Nephron (organoid): ENCODE measurements at regions not wholly inside any gene's neighbourhood (a gene's known extent, or its start where the extent isn't known, plus 50 kb on each side); places are given as distances from the start of the nearest gene placed in this dataset.

Source experiments
- H3K27ac Mint-ChIP-seq, 3 experiments: 2 replicates each; pipeline ENCODE4 v1.8.0; 2020; ENCODE audit warnings: mixed read lengths in 3 of 3, mild to moderate bottlenecking in 2 of 3, moderate library complexity in 1 of 3
- H3K27me3 Mint-ChIP-seq: 2 replicates; pipeline ENCODE4 v1.8.0; 2021; ENCODE audit warnings: low read depth, mild to moderate bottlenecking, moderate library complexity, mixed read lengths
- H3K36me3 Mint-ChIP-seq: 2 replicates; pipeline ENCODE4 v1.8.0; 2020; ENCODE audit warnings: low read depth, mixed read lengths
- H3K4me1 Mint-ChIP-seq: 2 replicates; pipeline ENCODE4 v1.8.0; 2020; ENCODE audit warnings: mixed read lengths
- H3K4me3 Mint-ChIP-seq, 3 experiments: 2 replicates each; pipeline ENCODE4 v1.8.0; 2020; ENCODE audit warnings: mild to moderate bottlenecking in 3 of 3, mixed read lengths in 3 of 3, moderate library complexity in 2 of 3
- H3K9me3 Mint-ChIP-seq: 2 replicates; pipeline ENCODE4 v1.8.0; 2020; ENCODE audit warnings: mixed read lengths
- TF ChIP-seq, protein P1 (sequence below), 3 experiments: fragments of 200-600 bp; sonication (generic); IDR thresholded peaks; one replicate each; pipeline ENCODE4 v1.5.0; 2021; ENCODE audit warnings: antibody characterized with exemption in 3 of 3; ENCODE audit not compliant: unreplicated experiment in 3 of 3

DNA sequence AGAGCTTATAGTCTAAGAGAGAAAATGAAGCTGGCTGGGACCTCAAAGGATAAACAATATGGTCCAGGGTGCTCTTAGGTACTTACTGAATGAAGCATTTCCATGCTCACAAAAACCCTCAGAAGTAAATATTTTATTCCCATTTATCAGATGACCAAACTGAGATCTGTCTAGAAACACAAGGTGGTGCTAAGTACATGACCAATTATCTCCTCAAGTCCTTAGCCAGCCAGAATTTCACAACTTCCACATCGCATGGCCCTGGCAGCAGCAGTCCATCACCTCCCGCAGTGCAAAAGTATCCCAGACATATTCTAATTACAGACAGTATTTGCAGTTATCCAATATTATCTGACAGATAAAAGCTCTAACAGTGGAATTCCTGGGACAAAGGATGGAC is 321.7 kb upstream of the PROX1 start:
- Mint-ChIP-seq H3K36me3 (no peaks in the 10 kb centered on the region), H3K4me3 (no peak overlapping the region), H3K9me3 (no peaks in the 10 kb centered on the region), H3K27ac (no peak overlapping the region), H3K27me3 (peaks cover 3% of the 10 kb centered on the region), H3K4me1 (no peaks in the 10 kb centered on the region)
- TF ChIP-seq, protein P1, sequence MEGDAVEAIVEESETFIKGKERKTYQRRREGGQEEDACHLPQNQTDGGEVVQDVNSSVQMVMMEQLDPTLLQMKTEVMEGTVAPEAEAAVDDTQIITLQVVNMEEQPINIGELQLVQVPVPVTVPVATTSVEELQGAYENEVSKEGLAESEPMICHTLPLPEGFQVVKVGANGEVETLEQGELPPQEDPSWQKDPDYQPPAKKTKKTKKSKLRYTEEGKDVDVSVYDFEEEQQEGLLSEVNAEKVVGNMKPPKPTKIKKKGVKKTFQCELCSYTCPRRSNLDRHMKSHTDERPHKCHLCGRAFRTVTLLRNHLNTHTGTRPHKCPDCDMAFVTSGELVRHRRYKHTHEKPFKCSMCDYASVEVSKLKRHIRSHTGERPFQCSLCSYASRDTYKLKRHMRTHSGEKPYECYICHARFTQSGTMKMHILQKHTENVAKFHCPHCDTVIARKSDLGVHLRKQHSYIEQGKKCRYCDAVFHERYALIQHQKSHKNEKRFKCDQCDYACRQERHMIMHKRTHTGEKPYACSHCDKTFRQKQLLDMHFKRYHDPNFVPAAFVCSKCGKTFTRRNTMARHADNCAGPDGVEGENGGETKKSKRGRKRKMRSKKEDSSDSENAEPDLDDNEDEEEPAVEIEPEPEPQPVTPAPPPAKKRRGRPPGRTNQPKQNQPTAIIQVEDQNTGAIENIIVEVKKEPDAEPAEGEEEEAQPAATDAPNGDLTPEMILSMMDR (IDR thresholded peaks at IDR 0.05; ENCODE audit: unreplicated experiment in 3 of 3) = no peak

DNA sequence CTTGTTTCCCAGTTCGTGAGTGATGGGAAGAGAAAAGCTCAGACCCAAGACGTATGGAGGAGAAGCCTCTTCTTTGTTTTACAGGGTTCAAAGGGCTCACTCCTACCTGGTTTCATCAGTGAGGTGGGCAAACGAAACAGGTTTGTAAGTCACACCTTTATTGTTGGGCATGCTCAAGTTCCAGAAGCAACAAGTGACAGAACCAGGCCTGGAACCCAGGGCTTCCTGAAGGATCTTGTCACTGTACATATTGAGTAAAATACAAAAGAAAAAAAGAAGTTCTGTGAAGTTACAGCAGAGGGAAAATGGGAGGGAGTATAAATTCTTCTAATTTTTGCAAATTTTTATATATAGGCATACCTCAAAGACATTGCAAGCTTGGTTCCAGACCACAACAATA is 320.9 kb upstream of the PROX1 start:
- Mint-ChIP-seq H3K36me3 (no peaks in the 10 kb centered on the region), H3K4me1 (no peaks in the 10 kb centered on the region), H3K4me3 (no peak overlapping the region), H3K27me3 (peaks cover 3% of the 10 kb centered on the region), H3K9me3 (no peaks in the 10 kb centered on the region), H3K27ac (no peak overlapping the region)
- TF ChIP-seq, protein P1 (IDR thresholded peaks at IDR 0.05; ENCODE audit: unreplicated experiment in 3 of 3) = no peak

DNA sequence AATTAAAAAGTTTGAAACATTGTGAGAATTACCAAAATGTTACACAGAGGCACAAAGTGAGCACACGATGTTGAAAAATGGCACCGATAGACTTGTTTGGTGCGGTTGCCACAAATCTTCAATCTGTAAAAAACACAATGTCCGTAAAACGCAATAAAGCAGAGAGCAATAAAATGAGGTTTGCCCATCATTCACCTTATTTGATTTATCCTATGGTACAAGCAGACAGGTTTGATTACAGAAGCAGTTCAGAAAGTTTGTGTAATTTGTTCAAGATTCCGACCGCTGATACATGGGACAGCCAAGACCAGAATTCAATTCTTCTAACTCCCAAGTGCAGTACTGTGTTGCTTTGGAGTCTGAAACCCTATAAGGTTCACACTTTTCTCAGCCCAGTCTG is 318.3 kb upstream of the PROX1 start:
- no peaks in the 10 kb centered on the region for H3K4me1 Mint-ChIP-seq
- no peak overlapping the region for H3K27ac Mint-ChIP-seq
- no peaks in the 10 kb centered on the region for H3K27me3 Mint-ChIP-seq
- no peak overlapping the region for H3K4me3 Mint-ChIP-seq
- no peaks in the 10 kb centered on the region for H3K9me3 Mint-ChIP-seq
- H3K36me3 Mint-ChIP-seq = no peaks in the 10 kb centered on the region
- TF ChIP-seq, protein P1 (IDR thresholded peaks at IDR 0.05; ENCODE audit: unreplicated experiment in 3 of 3) = no peak

DNA sequence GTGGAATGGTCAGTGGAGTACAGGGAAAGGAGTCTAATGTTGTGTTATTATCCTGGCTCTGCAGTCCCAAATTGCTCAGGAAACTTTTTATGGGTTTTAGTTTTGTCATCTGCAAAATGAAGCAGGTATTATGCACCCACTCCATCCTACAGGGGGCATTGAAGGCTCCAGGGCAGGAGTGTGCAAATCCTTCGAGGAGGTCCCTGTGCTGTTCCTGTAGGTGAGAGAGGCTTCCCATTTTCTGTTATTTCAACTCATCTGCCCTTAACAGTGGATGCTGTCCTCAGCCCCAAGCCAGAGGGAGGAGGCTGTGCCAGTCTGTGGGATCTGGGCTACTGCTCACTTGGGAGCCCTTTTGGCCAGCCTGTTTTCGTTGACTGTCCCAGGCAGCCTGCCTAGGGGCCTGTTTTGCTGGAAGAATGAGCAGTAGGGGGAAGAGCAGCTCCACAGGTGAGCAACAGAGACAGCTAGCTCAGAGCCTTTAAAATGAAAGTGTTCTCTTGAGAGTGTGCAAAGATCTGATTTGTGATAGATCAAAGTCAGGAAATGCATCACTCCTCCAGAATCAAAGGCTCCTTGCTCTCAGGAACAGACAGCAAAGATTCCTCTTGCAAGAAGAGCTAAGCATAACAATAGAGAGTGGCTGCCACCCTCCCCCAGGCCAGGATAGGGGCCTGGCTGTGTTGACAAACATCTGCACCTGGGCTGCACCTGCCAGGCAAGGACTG is 317.6 kb upstream of the PROX1 start:
- Mint-ChIP-seq H3K4me3 (no peak overlapping the region), H3K36me3 (no peaks in the 10 kb centered on the region), H3K4me1 (no peaks in the 10 kb centered on the region), H3K9me3 (no peaks in the 10 kb centered on the region), H3K27me3 (peaks cover 6% of the 10 kb centered on the region), H3K27ac (no peak overlapping the region)
- TF ChIP-seq, protein P1 (IDR thresholded peaks at IDR 0.05; ENCODE audit: unreplicated experiment in 3 of 3) = no peak

DNA sequence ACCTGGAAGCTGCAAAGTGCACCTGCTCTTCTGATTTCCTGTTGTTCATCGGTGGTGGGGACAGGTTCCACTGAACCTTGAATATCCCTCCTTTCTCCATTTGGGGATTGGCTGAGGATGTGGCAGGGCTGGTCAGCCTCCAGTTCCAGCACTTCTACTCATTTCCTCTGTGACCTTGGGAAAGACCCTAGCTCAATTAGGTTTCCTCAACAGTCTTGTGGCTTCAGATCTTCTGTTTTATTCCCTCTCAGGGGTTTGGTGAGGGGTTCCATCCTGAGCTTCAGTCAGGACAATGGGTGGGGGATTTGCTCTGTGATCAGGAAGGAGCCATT is 317.1 kb upstream of the PROX1 start:
- no peaks in the 10 kb centered on the region for H3K4me1 Mint-ChIP-seq
- no peak overlapping the region for H3K4me3 Mint-ChIP-seq
- peaks cover 7% of the 10 kb centered on the region for H3K27me3 Mint-ChIP-seq
- H3K36me3 Mint-ChIP-seq = no peaks in the 10 kb centered on the region
- no peak overlapping the region for H3K27ac Mint-ChIP-seq
- TF ChIP-seq, protein P1 (IDR thresholded peaks at IDR 0.05; ENCODE audit: unreplicated experiment in 3 of 3) = no peak
- no peaks in the 10 kb centered on the region for H3K9me3 Mint-ChIP-seq

DNA sequence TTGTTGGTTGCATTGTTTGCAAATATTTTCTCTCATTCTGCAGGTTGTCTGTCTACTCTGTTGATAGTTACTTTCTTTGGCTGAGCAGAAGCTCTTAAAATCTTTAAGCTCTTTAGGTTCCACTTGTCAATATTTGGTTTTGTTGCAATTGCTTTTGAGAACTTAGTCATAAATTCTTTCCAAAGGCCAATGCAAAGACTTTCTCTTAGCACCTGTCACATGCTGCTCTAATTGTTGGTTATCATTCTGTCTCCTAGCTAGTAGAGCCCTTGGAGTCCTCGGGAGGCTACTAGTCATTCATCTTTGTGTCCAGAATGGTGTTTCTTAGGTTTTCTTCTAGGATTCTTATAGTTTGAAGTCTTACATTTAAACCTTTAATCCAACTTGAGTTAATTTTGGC is 312.7 kb upstream of the PROX1 start:
- H3K36me3 Mint-ChIP-seq = no peaks in the 10 kb centered on the region
- no peak overlapping the region for H3K4me3 Mint-ChIP-seq
- peaks cover 7% of the 10 kb centered on the region for H3K27me3 Mint-ChIP-seq
- TF ChIP-seq, protein P1 (IDR thresholded peaks at IDR 0.05; ENCODE audit: unreplicated experiment in 3 of 3) = no peak
- no peaks in the 10 kb centered on the region for H3K9me3 Mint-ChIP-seq
- no peak overlapping the region for H3K27ac Mint-ChIP-seq
- peaks cover 13% of the 10 kb centered on the region for H3K4me1 Mint-ChIP-seq
